GM20431 (cell line): ENCODE measurements at regions not wholly inside any gene's neighbourhood (a gene's known extent, or its start where the extent isn't known, plus 50 kb on each side); places are given as distances from the start of the nearest gene placed in this dataset.

Experiments used
- in situ Hi-C: fragments of 300-500 bp; cut with MseI, MboI; formaldehyde crosslinking; loops from one replicate; pipeline ENCODE4 v1.15.0; 2020; ENCODE audit warnings: low sequenced_read_pairs; ENCODE audit not compliant: unreplicated experiment

- in situ Hi-C loops = loop anchor here (5.0 kb wide), 1 partner anchor 329 kb away; no protein-coding TSS in a partner anchor
Observed at GRCh38 chr3:9301091-9301490, 51.6 kb upstream of the SRGAP3 start.

DNA sequence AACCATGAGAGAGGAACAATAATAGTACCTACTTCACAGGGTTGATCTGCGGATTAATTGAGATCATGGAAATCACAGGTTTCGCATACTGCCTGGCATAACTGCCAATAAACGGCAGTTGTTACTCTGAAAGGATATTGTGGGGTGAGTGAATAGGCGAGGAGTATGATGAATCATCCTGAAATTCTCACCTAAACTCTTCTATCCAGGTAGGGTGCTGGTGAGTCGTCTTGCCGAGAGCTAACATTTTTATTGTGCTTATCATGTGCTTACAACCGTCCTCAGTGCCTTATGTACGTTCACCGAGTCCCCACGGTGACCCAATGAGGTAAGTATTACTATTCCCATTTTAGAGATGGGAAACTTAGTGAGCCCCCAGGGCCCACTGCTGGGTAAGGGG, 52.4 kb upstream of the SRGAP3 start:
- in situ Hi-C loops = loop anchor here (5.0 kb wide), 1 partner anchor 329 kb away; no protein-coding TSS in a partner anchor

DNA sequence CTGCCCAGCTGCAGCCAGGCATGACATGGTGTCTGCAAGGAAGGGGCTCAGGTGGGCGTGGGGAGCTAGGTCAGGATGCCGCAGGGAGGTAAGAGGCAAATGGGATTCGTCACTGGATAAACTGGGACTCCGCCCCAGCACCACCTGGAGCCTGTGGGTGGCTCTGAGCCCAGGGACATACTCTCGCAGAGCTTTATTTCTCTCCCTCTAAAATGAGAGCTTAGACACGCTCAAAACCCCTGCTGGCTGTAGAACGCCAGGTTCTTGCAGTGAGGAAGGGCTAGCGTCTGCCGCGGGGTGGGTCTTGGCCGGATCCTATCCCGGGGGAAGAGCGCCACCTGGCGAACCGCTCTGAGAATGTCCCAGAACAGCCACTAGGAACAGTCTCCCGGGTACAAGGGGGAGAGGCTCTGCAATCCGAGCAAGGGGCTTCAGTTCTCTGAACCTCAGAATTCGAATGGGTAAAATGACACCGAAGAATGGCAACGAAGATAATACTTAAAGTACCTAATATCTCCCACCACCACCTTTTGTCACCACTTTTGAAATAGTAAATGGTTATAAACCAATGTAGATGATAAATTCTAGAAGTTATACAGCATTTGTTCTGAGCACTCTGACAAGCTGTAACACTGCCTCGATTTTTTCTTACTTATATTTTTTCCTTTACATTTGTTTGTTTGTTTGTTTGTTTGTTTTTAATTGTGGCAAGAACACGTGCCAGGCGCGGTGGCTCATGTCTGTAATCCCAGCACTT, 53.2 kb upstream of the SRGAP3 start:
- in situ Hi-C loops = loop anchor here (5.0 kb wide), 1 partner anchor 330 kb away; no protein-coding TSS in a partner anchor

- in situ Hi-C loops = no loop called here
Observed at GRCh38 chr3:9308298-9308990, 54.4 kb upstream of the THUMPD3 start.

DNA sequence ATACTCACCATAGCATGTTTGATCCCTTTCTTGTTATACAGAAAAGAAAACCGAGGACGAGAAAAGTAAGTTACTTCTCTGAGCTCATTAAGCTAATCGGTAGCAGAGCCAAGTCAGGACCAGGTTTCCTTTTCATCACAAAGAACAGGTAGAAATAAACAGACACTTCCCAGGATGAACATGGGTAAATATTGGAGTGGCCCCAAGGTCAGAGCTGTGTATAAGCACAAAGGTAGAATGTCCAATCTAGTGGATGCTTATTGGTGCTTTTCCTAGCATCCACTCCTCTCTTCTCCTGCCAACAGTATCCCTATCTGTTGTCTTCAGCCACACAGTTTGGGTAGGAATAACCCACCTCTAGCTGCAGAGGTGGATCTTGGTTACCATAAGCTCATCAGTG, 52.8 kb upstream of the THUMPD3 start:
- in situ Hi-C loops = no loop called here

DNA sequence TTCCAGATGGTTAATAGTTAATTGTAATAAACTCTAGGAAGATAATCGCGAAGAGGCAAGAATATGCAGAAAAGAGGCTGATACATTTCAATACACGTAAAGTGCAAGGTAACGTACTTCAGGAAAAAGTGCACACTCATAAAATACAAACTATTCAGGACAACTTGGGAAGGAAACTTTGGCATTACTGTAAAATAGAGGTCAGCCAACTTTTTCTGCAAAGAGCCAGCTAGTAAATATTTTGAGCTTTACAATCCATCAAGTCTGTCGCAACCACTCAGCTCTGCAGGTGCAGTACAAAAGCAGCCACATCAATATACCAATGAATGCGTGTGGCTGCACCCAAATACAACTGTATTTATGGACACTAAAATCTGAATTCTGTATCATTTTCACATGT, 51.6 kb upstream of the THUMPD3 start:
- in situ Hi-C loops = no loop called here
